SK-N-SH (cell line): ENCODE measurements at regions not wholly inside any gene's neighbourhood (a gene's known extent, or its start where the extent isn't known, plus 50 kb on each side); places are given as distances from the start of the nearest gene placed in this dataset.

Experiments used
- EP300 ChIP-seq, 2 experiments: IDR thresholded peaks; 2 replicates each; pipeline versions ENCODE4 v1.4.0 to v1.6.1; 2012; ENCODE audit warnings: borderline replicate concordance in 1 of 2, low read depth in 1 of 2, low read length in 1 of 2
- JUND ChIP-seq: IDR thresholded peaks from 2 replicates; pipeline ENCODE4 v1.4.0; 2012
- NFIC ChIP-seq: IDR thresholded peaks from 2 replicates; pipeline ENCODE4 v1.4.0; 2012; ENCODE audit warnings: borderline replicate concordance
- POLR2AphosphoS5 ChIP-seq: IDR thresholded peaks from 2 replicates; pipeline ENCODE4 v1.6.1; 2012; ENCODE audit warnings: low read depth, low read length
- TAF1 ChIP-seq: IDR thresholded peaks from 2 replicates; pipeline ENCODE4 v1.6.1; 2012; ENCODE audit warnings: low read depth, mild to moderate bottlenecking, low read length, moderate library complexity, borderline replicate concordance
- TCF12 ChIP-seq: IDR thresholded peaks from 2 replicates; pipeline ENCODE4 v1.4.0; 2012
- YY1 ChIP-seq: IDR thresholded peaks from 2 replicates; pipeline ENCODE4 v1.4.0; 2012; ENCODE audit warnings: low read depth, mild to moderate bottlenecking
- TF ChIP-seq, protein P1 (sequence below): IDR thresholded peaks from 2 replicates; pipeline ENCODE4 v1.4.0; 2012; ENCODE audit warnings: low read depth
- TF ChIP-seq, protein P2 (sequence below): fragments of 200-600 bp; sonication (generic); IDR thresholded peaks from 2 replicates; pipeline ENCODE4 v1.6.1; 2017; ENCODE audit warnings: antibody characterized with exemption, mild to moderate bottlenecking, moderate library complexity
- TF ChIP-seq, protein P3 (sequence below): fragments of 150-350 bp; IDR thresholded peaks from 2 replicates; pipeline ENCODE4 v1.6.1; 2017; ENCODE audit warnings: antibody characterized with exemption, low read length, low read depth, borderline replicate concordance

DNA sequence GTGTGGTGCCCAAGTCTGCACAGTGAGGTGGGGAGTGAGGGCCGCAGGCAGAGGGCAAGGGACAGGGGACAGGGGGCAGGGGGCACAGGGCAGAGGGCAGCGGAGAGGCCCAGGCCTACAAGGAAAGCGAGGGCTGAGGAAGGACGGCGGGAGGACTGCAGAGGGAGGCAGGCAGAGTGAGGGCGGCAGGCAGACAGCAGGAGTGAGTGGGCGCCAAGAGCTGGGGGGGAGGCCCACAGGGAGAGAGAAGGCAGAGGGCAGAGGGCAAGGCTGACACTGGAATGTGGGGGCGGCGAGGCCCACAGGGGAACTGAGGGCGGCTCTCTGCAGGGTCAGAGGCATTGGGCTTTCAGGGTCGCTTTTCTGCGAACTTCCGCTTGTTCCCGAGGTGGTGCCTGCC lies 267.8 kb upstream of the NDN start:
- TF ChIP-seq, protein P1, sequence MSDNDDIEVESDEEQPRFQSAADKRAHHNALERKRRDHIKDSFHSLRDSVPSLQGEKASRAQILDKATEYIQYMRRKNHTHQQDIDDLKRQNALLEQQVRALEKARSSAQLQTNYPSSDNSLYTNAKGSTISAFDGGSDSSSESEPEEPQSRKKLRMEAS, result no peak
- TF ChIP-seq, protein P2, sequence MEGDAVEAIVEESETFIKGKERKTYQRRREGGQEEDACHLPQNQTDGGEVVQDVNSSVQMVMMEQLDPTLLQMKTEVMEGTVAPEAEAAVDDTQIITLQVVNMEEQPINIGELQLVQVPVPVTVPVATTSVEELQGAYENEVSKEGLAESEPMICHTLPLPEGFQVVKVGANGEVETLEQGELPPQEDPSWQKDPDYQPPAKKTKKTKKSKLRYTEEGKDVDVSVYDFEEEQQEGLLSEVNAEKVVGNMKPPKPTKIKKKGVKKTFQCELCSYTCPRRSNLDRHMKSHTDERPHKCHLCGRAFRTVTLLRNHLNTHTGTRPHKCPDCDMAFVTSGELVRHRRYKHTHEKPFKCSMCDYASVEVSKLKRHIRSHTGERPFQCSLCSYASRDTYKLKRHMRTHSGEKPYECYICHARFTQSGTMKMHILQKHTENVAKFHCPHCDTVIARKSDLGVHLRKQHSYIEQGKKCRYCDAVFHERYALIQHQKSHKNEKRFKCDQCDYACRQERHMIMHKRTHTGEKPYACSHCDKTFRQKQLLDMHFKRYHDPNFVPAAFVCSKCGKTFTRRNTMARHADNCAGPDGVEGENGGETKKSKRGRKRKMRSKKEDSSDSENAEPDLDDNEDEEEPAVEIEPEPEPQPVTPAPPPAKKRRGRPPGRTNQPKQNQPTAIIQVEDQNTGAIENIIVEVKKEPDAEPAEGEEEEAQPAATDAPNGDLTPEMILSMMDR, result no peak
- TF ChIP-seq NFIC (no peak), TAF1 (no peak), POLR2AphosphoS5 (no peak), YY1 (no peak), TCF12 (no peak), EP300 (IDR thresholded peaks at IDR 0.05; ENCODE audit: borderline replicate concordance in 1 of 2, low read depth in 1 of 2, low read length in 1 of 2) (no peak), JUND (no peak)
- TF ChIP-seq, protein P3, sequence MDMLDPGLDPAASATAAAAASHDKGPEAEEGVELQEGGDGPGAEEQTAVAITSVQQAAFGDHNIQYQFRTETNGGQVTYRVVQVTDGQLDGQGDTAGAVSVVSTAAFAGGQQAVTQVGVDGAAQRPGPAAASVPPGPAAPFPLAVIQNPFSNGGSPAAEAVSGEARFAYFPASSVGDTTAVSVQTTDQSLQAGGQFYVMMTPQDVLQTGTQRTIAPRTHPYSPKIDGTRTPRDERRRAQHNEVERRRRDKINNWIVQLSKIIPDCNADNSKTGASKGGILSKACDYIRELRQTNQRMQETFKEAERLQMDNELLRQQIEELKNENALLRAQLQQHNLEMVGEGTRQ, result no peak
